Suprapubic skin (tissue), 4 donors: ENCODE measurements at regions not wholly inside any gene's neighbourhood (a gene's known extent, or its start where the extent isn't known, plus 50 kb on each side); places are given as distances from the start of the nearest gene placed in this dataset.

Experiments used
- DNase-seq, 2 donors: peaks; one replicate each; pipeline ENCODE4 v3.0.0-alpha.2; 2019; ENCODE audit warnings: low spot score in 2 of 2
- H3K27ac ChIP-seq: fragments of 200-600 bp; sonication (generic); one replicate; pipeline ENCODE4 v1.5.1; 2019
- H3K27me3 ChIP-seq: fragments of 200-600 bp; sonication (generic); one replicate; pipeline ENCODE4 v1.5.1; 2019
- H3K36me3 ChIP-seq: fragments of 200-600 bp; sonication (generic); one replicate; pipeline ENCODE4 v1.5.1; 2019
- H3K4me1 ChIP-seq: fragments of 200-600 bp; sonication (generic); one replicate; pipeline ENCODE4 v1.5.1; 2019
- H3K4me3 ChIP-seq: fragments of 200-600 bp; sonication (generic); one replicate; pipeline ENCODE4 v1.5.1; 2019; ENCODE audit warnings: mild to moderate bottlenecking
- H3K9me3 ChIP-seq: fragments of 200-600 bp; sonication (generic); one replicate; pipeline ENCODE4 v1.5.1; 2019
- CTCF ChIP-seq, 2 donors: fragments of 200-600 bp in 1 of 2; fragments of 450-650 bp in 1 of 2; sonication (generic) in 1 of 2; IDR thresholded peaks; one replicate each; pipeline ENCODE4 v1.5.1; 2016 to 2019; ENCODE audit warnings: antibody characterized with exemption in 2 of 2, mild to moderate bottlenecking in 1 of 2, moderate library complexity in 1 of 2
- EP300 ChIP-seq: sonication (generic); formaldehyde crosslinking; IDR thresholded peaks from one replicate; pipeline ENCODE4 v1.6.1; 2017; ENCODE audit warnings: antibody characterized with exemption
- POLR2A ChIP-seq, 2 donors: fragments of 450-650 bp; IDR thresholded peaks; one replicate each; pipeline ENCODE4 v1.6.1; 2017; ENCODE audit warnings: antibody characterized with exemption in 2 of 2, mild to moderate bottlenecking in 2 of 2, moderate library complexity in 2 of 2
- POLR2AphosphoS5 ChIP-seq, 3 donors: sonication (generic); formaldehyde crosslinking; IDR thresholded peaks; one replicate each; pipeline ENCODE4 v1.6.1; 2017; ENCODE audit warnings: antibody characterized with exemption in 3 of 3
- WGBS: methylation state at CpG from one replicate; pipeline ENCODE4 v1.1.5; 2018; 5-methylcytosine and 5-hydroxymethylcytosine counted together

DNA sequence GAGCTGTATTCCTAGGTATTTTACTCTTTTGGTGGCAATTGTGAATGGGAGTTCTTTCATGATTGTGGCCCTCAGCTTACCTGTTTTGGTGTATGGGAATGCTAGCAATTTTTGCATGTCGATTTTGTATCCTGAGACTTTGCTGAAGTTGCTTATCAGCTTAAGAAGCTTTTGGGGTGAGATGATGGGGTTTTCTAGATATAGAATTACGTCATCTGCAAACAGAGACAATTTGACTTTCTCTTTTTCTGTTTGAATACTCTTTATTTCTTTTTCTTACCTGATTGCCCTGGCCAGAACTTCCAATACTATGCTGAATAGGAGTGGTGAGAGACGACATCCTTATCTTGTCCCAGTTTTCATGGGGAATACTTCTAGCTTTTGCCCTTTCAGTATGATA, 191.2 kb downstream of the KCNE4 start:
- Histone ChIP-seq H3K4me1 (no peaks in the 10 kb centered on the region), H3K9me3 (no peaks in the 10 kb centered on the region), H3K27me3 (no peaks in the 10 kb centered on the region), H3K27ac (no peak overlapping the region), H3K4me3 (no peak overlapping the region), H3K36me3 (no peaks in the 10 kb centered on the region)
- no peak for DNase-seq
- 70% methylated on average over 3 of the region's 3 CpGs for WGBS
- TF ChIP-seq CTCF (IDR thresholded peaks at IDR 0.05) (no peak), EP300 (no peak), POLR2A (IDR thresholded peaks at IDR 0.05) (no peak), POLR2AphosphoS5 (IDR thresholded peaks at IDR 0.05) (no peak)

DNA sequence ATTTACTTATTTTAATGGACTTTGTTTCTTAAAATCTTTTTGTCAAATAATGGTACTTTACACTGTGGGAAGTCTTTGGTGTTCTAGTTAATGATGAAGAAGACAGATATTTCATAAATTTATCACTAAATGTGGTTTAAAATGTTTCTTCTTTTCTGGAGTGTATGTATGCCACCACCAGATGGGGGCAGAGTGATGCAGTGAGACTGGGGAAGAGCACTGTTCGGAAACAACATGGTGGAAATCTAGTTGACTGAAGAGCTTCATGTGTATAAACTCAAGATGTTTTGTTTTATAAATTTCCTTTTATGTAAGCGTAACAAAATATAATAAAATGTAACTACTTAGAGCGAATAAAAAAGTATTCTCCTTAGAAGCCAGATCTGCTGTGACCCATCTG, 195.1 kb downstream of the KCNE4 start:
- TF ChIP-seq POLR2A (IDR thresholded peaks at IDR 0.05): no peak
- no peak for TF ChIP-seq CTCF (IDR thresholded peaks at IDR 0.05)
- TF ChIP-seq POLR2AphosphoS5 (IDR thresholded peaks at IDR 0.05): no peak
- TF ChIP-seq EP300: no peak
- no peak for DNase-seq
- no peak overlapping the region for H3K27ac ChIP-seq
- H3K36me3 ChIP-seq: no peaks in the 10 kb centered on the region
- H3K27me3 ChIP-seq: no peaks in the 10 kb centered on the region
- WGBS: 89% methylated on average over 3 of the region's 3 CpGs
- H3K4me3 ChIP-seq: no peak overlapping the region
- no peaks in the 10 kb centered on the region for H3K9me3 ChIP-seq
- no peaks in the 10 kb centered on the region for H3K4me1 ChIP-seq

DNA sequence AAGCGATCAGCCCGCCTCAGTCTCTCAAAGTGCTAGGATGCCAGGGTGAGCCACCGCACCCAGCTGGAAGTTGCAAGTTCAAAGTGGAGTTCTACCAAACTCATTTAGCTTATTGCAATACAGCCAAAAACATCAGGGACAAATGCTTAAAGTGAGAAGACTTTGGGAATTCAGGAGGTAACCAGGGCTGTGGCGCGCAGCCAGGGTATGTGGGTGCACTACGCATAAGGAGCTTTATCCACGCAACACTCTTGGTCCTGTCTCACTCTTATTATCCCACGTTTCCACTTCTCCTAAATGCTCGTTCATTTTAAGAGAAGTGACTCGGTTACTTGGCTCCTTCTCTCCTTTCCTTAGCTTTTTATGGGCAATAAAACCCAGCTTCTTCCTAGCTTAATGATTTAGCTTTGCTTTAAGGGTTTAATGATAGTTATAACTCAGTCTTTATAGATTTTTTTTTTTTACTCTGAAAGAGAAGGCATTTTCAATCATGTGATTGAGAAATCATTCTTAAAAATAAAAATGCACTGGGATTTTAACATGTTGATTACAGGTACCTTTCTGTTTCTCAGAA, 199.8 kb downstream of the KCNE4 start:
- DNase-seq: no peak
- H3K36me3 ChIP-seq: no peaks in the 10 kb centered on the region
- 69% methylated on average over 10 of the region's 10 CpGs for WGBS
- TF ChIP-seq POLR2AphosphoS5 (IDR thresholded peaks at IDR 0.05): no peak
- H3K4me1 ChIP-seq: no peaks in the 10 kb centered on the region
- H3K27ac ChIP-seq: no peak overlapping the region
- no peaks in the 10 kb centered on the region for H3K27me3 ChIP-seq
- H3K9me3 ChIP-seq: peaks cover 4% of the 10 kb centered on the region
- H3K4me3 ChIP-seq: no peak overlapping the region

DNA sequence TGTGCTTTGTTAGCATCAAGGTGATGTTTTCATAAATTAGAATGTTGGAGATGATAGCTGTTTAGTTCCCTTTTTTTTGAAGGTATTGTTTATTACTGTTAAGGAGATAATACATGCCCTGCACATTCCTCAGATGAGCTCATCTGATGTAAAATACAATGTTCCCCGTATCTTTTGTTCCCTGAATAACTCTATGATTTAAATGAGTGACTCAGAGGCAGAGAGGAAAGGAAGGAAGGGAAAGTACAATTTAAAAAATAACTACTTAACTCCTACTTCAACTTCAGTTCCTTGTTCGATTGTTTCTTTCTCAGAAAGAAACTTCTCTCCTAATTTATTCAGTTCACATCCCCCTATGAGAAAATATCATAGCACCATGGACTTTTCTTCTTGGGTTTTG, 208.7 kb downstream of the KCNE4 start:
- no peak for DNase-seq
- H3K4me1 ChIP-seq: no peaks in the 10 kb centered on the region
- H3K27ac ChIP-seq: no peak overlapping the region
- WGBS: 51% methylated on average over 2 of the region's 2 CpGs
- no peaks in the 10 kb centered on the region for H3K27me3 ChIP-seq
- TF ChIP-seq CTCF (IDR thresholded peaks at IDR 0.05) (no peak), EP300 (no peak), POLR2A (IDR thresholded peaks at IDR 0.05) (no peak), POLR2AphosphoS5 (IDR thresholded peaks at IDR 0.05) (no peak)
- no peak overlapping the region for H3K4me3 ChIP-seq
- H3K36me3 ChIP-seq: no peaks in the 10 kb centered on the region
- peaks cover 4% of the 10 kb centered on the region for H3K9me3 ChIP-seq

DNA sequence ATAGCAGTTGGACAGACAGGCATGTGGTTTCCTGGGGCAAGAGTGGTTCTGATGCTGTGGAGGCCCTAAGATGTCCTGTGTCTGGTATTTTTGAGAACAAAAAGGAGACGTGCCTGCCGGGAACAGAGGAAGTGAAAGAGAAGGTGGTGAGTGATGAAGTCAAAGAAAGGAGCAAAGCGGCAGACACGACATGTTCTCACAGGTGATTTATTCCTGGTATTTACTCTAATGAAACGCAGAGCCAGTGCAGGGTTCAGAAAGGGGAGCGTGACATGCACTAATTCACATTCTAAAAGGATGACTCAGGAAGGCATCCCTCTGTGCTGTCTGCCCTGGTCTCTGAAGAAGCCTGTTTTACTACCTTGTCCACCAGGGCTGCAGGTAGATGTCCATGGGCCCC, 211.0 kb downstream of the KCNE4 start:
- H3K27me3 ChIP-seq: no peaks in the 10 kb centered on the region
- no peaks in the 10 kb centered on the region for H3K4me1 ChIP-seq
- no peak for DNase-seq
- no peak overlapping the region for H3K4me3 ChIP-seq
- no peak overlapping the region for H3K27ac ChIP-seq
- H3K9me3 ChIP-seq: no peaks in the 10 kb centered on the region
- no peaks in the 10 kb centered on the region for H3K36me3 ChIP-seq
- TF ChIP-seq EP300 (no peak), POLR2A (IDR thresholded peaks at IDR 0.05) (no peak), CTCF (IDR thresholded peaks at IDR 0.05) (no peak)
- WGBS: 23% methylated on average over 6 of the region's 6 CpGs

DNA sequence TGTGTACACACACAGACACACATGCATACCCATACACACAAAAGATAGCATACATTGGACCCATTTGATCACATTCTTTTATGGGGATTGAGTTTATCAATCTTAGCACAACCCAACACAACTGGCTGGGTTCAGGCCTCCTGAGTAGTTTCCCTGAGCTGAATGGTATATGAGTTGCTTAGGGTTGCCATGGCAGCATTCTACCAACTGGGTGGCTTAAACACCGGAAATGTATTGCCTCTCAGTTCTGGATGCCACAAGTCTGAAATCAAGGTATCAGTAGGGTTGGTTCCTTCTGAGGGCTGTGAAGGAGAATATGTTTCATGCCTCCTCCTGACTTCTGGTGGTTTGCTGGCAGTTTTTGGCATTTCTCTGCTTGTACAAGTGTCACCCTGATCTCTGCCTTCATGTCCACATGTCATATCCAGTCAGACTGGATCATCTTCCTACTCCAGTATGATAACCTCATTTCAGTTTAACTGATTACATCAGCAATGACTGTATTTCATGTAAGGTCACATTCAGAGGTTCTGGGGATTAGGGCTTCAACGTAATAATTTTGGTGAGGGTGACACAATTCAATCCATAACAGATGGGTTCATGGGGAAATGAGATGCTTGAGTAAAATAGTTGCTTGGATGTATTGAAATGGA, 212.7 kb downstream of the KCNE4 start:
- Histone ChIP-seq H3K27ac (no peak overlapping the region), H3K36me3 (no peaks in the 10 kb centered on the region), H3K27me3 (no peaks in the 10 kb centered on the region), H3K9me3 (no peaks in the 10 kb centered on the region), H3K4me3 (no peak overlapping the region), H3K4me1 (no peaks in the 10 kb centered on the region)
- whole genome bisulfite sequencing: 72% methylated on average over 2 of the region's 2 CpGs
- no peak for DNase-seq
- TF ChIP-seq POLR2AphosphoS5 (IDR thresholded peaks at IDR 0.05) (no peak), POLR2A (IDR thresholded peaks at IDR 0.05) (no peak), EP300 (no peak)
